GM12878 (cell line): ENCODE measurements at regions not wholly inside any gene's neighbourhood (a gene's known extent, or its start where the extent isn't known, plus 50 kb on each side); places are given as distances from the start of the nearest gene placed in this dataset.

Experiments
- BCLAF1 ChIP-seq: fragments of 450-650 bp; IDR thresholded peaks from 2 replicates; pipeline ENCODE4 v1.6.1; 2017; ENCODE audit warnings: antibody characterized with exemption, mild to moderate bottlenecking, moderate library complexity
- CTCF ChIP-seq, 3 experiments: IDR thresholded peaks in 2 of 3; conservative IDR thresholded peaks in 1 of 3; 2 replicates each; pipeline ENCODE4 v1.5.1; 2011; ENCODE audit warnings: low read depth in 3 of 3, low read length in 3 of 3, mild to moderate bottlenecking in 3 of 3, control low read depth in 2 of 3, moderate library complexity in 2 of 3, inconsistent platforms in 1 of 3, mixed read lengths in 1 of 3; ENCODE audit not compliant: control insufficient read depth in 2 of 3, insufficient read depth in 1 of 3; ENCODE audit errors: extremely low read depth in 1 of 3
- CUX1 ChIP-seq: IDR thresholded peaks from 2 replicates; pipeline ENCODE4 v1.6.1; 2012; ENCODE audit warnings: improper control_type of control experiment, low read depth, low read length; ENCODE audit not compliant: insufficient replicate concordance
- EP300 ChIP-seq, 2 experiments: fragments of 150-350 bp in 1 of 2; IDR thresholded peaks; 2 replicates each; pipeline ENCODE4 v1.6.1; 2011 to 2012; ENCODE audit warnings: low read depth in 2 of 2, low read length in 2 of 2, borderline replicate concordance in 1 of 2, improper control_type of control experiment in 1 of 2, inconsistent platforms in 1 of 2; ENCODE audit not compliant: control insufficient read depth in 1 of 2
- MAX ChIP-seq: IDR thresholded peaks from 2 replicates; pipeline ENCODE4 v1.6.1; 2012; ENCODE audit warnings: low read depth, low read length, improper control_type of control experiment
- PAX5 ChIP-seq: IDR thresholded peaks from 2 replicates; pipeline ENCODE4 v1.6.1; 2011; ENCODE audit warnings: low read depth, low read length, borderline replicate concordance
- RCOR1 ChIP-seq: conservative IDR thresholded peaks from 2 replicates; pipeline ENCODE4 v1.6.1; 2012; ENCODE audit warnings: low read depth, low read length, improper control_type of control experiment
- RFX5 ChIP-seq: IDR thresholded peaks from 2 replicates; pipeline ENCODE4 v1.6.1; 2011; ENCODE audit warnings: low read depth, low read length, improper control_type of control experiment
- YY1 ChIP-seq: IDR thresholded peaks from 2 replicates; pipeline ENCODE4 v1.6.1; 2011; ENCODE audit warnings: low read depth, mild to moderate bottlenecking, low read length

GRCh38 chr6:134707342-134708031 lies 242.4 kb downstream of the ALDH8A1 start:
- TF ChIP-seq RCOR1 (no peak), RFX5 (no peak), MAX (no peak), BCLAF1 (no peak), PAX5 (no peak), CUX1 (no peak), EP300 (IDR thresholded peaks at IDR 0.05; ENCODE audit: borderline replicate concordance in 1 of 2, control insufficient read depth in 1 of 2, low read depth in 2 of 2, low read length in 2 of 2) (no peak), CTCF (IDR thresholded peaks at IDR 0.05 in 2 of 3, conservative IDR thresholded peaks at IDR 0.05 in 1 of 3; ENCODE audit: control insufficient read depth in 2 of 3, extremely low read depth in 1 of 3, insufficient read depth in 1 of 3, low read depth in 3 of 3, low read length in 3 of 3) (no peak), YY1 (no peak)
